Kidney epithelial cell (primary cell): ENCODE measurements at regions not wholly inside any gene's neighbourhood (a gene's known extent, or its start where the extent isn't known, plus 50 kb on each side); places are given as distances from the start of the nearest gene placed in this dataset.
A peak's percentile ranks its signal among the peaks of the same experiment; 100 is the strongest.
"Not testable (repeated sequence)": the region's sequence is repeated elsewhere in the genome, so short reads cannot be mapped to it uniquely, and the experiment has no call there.

Experiments used
- DNase-seq: peaks from one replicate; pipeline ENCODE4 v3.0.0-alpha.2; 2010; ENCODE audit warnings: low read depth
- H3K27me3 ChIP-seq: 2 replicates; pipeline ENCODE4 v1.6.0; 2011; ENCODE audit warnings: low read length; ENCODE audit not compliant: control insufficient read depth, insufficient read depth
- H3K36me3 ChIP-seq: 2 replicates; pipeline ENCODE4 v1.5.1; 2011; ENCODE audit warnings: low read length; ENCODE audit not compliant: control insufficient read depth, insufficient read depth
- H3K4me3 ChIP-seq: 2 replicates; pipeline ENCODE4 v1.5.1; 2011; ENCODE audit warnings: low read depth, mild to moderate bottlenecking, control low read depth, low read length
- TF ChIP-seq, protein P1 (sequence below): IDR thresholded peaks from 2 replicates; pipeline ENCODE4 v1.5.1; 2011; ENCODE audit warnings: mild to moderate bottlenecking, moderate library complexity, low read length, control low read depth, inconsistent platforms; ENCODE audit not compliant: insufficient read depth, poor library complexity, severe bottlenecking

DNA sequence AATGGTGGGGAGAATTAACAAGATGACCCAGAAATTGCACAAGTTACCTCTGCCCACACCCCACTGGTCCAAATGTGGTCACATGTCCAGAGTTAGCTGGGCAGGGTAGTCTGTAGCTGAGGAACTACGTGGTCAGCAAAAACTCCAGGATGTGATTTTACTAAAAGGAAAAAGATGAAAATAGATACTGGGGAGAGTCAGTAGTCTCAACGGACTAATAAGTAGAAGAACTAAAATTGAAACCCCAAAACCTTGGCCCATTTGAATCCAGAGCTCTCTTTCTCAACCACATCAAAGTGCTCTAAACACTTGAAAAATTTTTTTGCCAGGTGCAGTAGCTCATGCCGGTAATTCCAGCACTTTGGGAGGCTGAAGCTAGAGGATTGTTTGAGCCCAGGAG is 146.3 kb downstream of the SKIDA1 start:
- H3K4me3 ChIP-seq: no peak overlapping the region
- no peaks in the 10 kb centered on the region for H3K36me3 ChIP-seq
- no peak for DNase-seq
- H3K27me3 ChIP-seq: no peaks in the 10 kb centered on the region
- TF ChIP-seq, protein P1, sequence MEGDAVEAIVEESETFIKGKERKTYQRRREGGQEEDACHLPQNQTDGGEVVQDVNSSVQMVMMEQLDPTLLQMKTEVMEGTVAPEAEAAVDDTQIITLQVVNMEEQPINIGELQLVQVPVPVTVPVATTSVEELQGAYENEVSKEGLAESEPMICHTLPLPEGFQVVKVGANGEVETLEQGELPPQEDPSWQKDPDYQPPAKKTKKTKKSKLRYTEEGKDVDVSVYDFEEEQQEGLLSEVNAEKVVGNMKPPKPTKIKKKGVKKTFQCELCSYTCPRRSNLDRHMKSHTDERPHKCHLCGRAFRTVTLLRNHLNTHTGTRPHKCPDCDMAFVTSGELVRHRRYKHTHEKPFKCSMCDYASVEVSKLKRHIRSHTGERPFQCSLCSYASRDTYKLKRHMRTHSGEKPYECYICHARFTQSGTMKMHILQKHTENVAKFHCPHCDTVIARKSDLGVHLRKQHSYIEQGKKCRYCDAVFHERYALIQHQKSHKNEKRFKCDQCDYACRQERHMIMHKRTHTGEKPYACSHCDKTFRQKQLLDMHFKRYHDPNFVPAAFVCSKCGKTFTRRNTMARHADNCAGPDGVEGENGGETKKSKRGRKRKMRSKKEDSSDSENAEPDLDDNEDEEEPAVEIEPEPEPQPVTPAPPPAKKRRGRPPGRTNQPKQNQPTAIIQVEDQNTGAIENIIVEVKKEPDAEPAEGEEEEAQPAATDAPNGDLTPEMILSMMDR: no peak

DNA sequence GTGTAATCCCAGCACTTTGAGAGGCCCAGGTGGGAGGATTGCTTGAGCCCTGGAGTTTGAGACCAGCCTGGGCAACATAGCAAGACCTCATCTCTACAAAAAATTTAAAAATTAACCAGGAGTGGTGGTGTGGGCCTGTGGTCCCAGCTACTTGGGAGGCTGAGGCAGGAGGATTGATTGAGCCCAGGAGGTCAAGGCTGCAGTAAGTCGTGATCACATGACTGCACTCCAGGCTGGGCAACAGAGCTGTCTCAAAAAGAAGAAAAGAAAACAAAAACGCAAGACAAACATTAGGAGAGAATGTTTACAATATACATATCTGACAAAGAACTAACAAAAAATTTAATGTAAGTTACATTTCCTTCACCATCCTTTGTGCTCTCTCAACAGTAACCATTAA is 150.2 kb downstream of the SKIDA1 start:
- not testable (repeated sequence) for H3K36me3 ChIP-seq, H3K4me3 ChIP-seq, DNase-seq, H3K27me3 ChIP-seq

DNA sequence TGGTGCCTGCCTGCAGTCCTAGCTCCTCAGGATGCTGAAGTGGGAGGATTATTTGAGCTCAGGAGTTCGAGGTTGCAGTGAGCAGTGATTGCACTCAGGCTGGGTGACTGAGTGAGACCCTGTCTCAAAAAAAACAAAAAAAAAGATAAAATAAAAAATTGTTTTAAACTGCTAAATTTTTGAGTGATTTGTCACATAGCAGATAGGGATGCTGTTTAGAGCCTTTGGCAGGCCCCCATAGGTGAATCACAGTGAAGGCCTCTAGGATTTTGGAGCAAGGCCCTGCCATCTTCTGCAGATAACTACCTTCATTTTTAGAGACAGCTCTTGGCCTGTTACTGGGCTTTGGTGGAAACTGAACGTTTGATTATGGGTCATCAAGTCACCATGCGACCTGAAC is 151.6 kb downstream of the SKIDA1 start:
- not testable (repeated sequence) for DNase-seq, H3K4me3 ChIP-seq, H3K27me3 ChIP-seq, H3K36me3 ChIP-seq

DNA sequence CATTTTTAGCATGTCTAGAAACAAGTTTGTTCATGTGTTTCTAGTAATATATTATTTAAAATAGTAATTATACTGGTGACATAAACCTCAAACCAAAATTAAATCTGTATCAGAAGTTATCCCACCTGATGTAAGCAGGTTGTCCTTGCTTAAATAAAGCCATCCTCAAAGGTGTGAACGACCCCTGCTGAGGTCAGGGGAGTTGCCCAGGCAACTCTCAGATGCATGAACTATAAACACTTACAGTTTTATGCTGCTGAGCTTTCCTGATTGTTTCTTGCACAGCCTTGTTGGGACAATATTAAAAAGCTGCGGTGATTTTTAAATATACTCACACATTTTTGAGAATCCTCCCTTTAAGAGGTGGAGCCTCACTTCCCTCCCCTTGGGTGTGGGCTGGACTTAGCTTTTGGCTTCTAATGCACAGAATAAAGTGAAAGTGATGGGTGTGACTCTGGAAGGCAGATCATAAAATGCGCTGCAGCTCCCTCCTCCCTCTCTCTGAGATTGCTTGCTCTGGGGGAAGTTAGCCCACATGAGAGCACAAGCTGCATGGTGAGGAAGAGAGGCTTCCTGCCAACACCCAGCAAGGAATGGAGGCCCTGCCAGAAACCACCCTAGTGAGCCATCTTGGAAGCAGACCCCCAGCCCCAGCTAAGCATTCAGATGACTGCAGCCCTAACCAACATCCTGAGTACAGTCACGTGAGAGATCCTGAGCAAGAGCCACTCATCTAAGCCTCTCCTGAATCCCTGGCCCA is 152.7 kb downstream of the SKIDA1 start:
- no peaks in the 10 kb centered on the region for H3K36me3 ChIP-seq
- peak; percentile 53 for DNase-seq
- no peaks in the 10 kb centered on the region for H3K27me3 ChIP-seq
- H3K4me3 ChIP-seq: no peak overlapping the region
- TF ChIP-seq, protein P1: no peak

DNA sequence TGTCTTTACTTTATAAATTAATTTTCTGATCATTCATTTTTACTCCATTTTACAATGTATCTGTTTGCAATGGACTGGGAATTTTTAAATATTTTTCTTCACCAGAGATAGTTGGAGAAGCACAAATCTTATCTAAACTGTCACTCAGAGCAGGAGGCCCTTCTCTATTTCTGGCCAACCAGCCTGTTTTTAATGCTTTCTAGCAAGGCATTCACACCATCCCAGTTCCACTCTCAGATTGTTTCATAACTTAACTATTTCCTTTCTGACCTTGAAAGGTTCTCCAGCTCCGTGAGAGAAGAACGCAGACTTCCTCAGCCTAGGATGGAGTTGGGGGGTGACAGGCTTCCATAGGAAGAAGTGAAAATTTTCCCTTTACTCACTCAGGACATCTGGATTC is 155.8 kb downstream of the SKIDA1 start:
- no peaks in the 10 kb centered on the region for H3K36me3 ChIP-seq
- H3K27me3 ChIP-seq: no peaks in the 10 kb centered on the region
- TF ChIP-seq, protein P1: no peak
- no peak for DNase-seq
- no peak overlapping the region for H3K4me3 ChIP-seq

DNA sequence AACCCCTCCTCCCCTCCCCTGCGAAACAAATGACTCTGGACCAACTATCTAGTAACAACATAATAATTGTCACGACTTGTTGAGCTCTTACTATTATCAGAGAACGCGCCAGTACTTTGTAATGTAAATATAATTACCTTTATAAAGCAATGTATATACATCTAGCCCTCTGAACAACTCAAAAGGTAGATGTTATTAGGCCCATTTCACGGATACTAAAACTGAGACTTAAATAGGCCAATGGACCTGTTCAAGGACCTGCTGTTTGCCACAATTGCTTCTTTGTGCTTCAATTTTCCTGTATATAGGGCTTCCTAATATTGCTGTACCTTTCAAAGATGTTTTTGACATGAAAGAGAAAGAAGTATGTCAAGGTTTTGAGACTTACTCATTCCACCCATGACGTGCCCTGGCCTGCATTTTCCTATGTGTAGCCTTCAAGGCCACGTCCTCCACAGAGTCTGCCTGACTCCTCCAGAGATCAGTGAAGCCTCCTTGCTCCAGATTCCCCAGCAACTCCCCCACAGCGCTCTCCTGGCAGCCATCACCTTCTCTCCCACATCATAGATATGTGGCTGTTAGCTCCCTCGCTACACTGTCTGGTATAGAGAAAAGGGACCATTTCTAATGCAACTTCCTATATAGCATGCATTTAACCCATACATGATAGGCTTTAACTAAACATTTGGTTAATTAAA is 156.6 kb downstream of the SKIDA1 start:
- H3K27me3 ChIP-seq: no peaks in the 10 kb centered on the region
- no peak for DNase-seq
- H3K4me3 ChIP-seq: no peak overlapping the region
- TF ChIP-seq, protein P1: no peak
- H3K36me3 ChIP-seq: no peaks in the 10 kb centered on the region
